ENCODE measurements at regions not wholly inside any gene's neighbourhood (a gene's known extent, or its start where the extent isn't known, plus 50 kb on each side); places are given as distances from the start of the nearest gene placed in this dataset.

GRCh38 chr4:11166034-11166433 lies 262.7 kb downstream of the HS3ST1 start:
- in situ Hi-C loops (cut with MboI; ENCODE audit: low sequenced_read_pairs, unreplicated experiment), result no loop called here
- no peak for DNase-seq (ENCODE audit: low spot score)
- TF ChIP-seq, protein P1, sequence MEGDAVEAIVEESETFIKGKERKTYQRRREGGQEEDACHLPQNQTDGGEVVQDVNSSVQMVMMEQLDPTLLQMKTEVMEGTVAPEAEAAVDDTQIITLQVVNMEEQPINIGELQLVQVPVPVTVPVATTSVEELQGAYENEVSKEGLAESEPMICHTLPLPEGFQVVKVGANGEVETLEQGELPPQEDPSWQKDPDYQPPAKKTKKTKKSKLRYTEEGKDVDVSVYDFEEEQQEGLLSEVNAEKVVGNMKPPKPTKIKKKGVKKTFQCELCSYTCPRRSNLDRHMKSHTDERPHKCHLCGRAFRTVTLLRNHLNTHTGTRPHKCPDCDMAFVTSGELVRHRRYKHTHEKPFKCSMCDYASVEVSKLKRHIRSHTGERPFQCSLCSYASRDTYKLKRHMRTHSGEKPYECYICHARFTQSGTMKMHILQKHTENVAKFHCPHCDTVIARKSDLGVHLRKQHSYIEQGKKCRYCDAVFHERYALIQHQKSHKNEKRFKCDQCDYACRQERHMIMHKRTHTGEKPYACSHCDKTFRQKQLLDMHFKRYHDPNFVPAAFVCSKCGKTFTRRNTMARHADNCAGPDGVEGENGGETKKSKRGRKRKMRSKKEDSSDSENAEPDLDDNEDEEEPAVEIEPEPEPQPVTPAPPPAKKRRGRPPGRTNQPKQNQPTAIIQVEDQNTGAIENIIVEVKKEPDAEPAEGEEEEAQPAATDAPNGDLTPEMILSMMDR (IDR thresholded peaks at IDR 0.05; ENCODE audit: borderline replicate concordance, control extremely low read depth, extremely low read depth, insufficient read depth, missing control alignments), result no peak

DNA sequence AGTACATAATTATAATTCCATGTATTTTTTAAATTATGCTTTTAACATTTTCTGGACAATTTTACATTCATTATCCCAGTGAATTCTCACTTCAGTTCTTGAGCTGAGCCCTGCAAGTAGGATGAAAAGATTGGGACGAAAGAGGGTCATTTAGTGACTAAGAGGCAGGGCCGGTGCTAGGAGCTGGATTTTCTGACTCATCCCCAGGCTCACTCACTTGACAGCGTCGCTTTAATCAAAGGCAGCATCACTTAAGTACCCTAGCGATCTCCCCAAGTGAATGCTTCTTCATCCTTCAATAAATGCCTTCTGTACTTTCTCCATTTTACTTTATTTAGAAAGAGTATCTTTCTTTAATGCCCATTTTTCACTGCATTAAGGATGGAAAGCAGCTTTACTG lies 263.6 kb downstream of the HS3ST1 start:
- TF ChIP-seq, protein P1 (IDR thresholded peaks at IDR 0.05; ENCODE audit: borderline replicate concordance, control extremely low read depth, extremely low read depth, insufficient read depth, missing control alignments), result no peak
- no peak for DNase-seq (ENCODE audit: low spot score)
- in situ Hi-C loops (cut with MboI; ENCODE audit: low sequenced_read_pairs, unreplicated experiment), result no loop called here

DNA sequence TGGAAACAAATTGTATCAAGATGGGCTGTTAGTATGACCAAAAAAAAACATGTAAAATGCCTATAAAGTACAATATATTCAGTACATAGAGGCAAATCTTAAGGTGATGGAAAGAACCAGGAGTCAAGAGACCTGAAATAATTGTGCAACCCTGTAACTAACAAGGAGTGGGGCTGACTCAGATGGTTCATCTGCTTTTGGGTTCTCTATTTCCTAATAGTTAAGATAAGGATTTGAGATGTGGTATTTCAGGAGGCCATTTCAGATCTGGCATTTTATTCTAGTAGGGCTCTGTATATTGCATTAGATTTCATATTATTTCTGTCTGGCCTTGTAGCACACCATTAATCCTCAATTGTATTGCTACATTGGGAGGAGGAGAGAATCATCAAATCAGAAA lies 268.4 kb downstream of the HS3ST1 start:
- TF ChIP-seq, protein P1 (IDR thresholded peaks at IDR 0.05; ENCODE audit: borderline replicate concordance, control extremely low read depth, extremely low read depth, insufficient read depth, missing control alignments), result no peak
- in situ Hi-C loops (cut with MboI; ENCODE audit: low sequenced_read_pairs, unreplicated experiment), result no loop called here
- no peak for DNase-seq (ENCODE audit: low spot score)

DNA sequence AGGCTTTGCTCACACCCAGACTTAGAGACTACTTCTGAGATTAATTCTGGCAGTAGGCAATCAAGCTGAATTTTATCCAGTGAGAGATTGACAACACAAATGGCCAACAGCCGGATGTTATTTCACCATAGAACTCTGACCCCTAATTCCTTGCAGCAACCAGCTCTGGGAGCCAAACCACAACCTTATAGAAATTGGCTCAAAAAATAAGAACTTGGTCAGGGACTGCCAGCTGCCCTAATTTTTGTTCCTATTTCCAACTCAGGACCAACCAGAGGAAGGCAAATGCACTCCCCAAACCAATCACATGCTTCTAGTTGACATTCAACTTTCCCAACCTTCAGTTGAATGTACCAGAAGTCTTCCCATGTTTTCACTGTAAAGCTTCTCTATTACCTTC lies 269.7 kb downstream of the HS3ST1 start:
- TF ChIP-seq, protein P1 (IDR thresholded peaks at IDR 0.05; ENCODE audit: borderline replicate concordance, control extremely low read depth, extremely low read depth, insufficient read depth, missing control alignments), result no peak
- no peak for DNase-seq (ENCODE audit: low spot score)
- in situ Hi-C loops (cut with MboI; ENCODE audit: low sequenced_read_pairs, unreplicated experiment), result no loop called here

DNA sequence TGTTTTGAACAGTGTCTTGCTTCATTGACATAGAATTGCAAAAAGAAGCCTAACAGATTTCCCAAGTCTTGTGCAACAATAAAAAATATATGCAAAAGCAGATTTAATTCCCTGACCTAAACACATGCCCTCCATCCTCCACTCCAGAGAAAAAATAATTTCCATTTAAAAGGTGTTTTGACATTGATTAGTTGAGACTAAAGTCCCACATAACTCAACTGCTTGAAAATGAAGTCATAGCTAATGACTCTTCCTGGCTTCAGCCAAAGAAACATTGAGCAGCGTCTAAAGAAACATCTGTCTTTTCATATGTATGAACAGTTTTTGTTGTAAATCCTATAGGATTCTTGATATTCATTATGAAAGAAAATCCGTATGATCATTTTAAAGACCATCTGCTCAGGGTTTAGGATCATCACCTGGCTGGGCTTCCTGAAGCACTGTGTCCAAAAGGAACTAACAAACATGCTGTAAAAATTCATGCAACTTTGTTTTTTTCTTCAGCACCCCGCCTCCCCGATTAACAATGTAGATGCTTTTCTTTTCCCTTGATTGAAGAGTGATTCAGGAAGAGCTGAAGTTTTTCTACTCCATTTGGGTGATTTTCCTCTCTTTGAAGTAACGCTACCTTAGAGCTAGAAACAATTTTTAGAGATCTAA lies 273.4 kb downstream of the HS3ST1 start:
- TF ChIP-seq, protein P1 (IDR thresholded peaks at IDR 0.05; ENCODE audit: borderline replicate concordance, control extremely low read depth, extremely low read depth, insufficient read depth, missing control alignments), result no peak
- no peak for DNase-seq (ENCODE audit: low spot score)
- in situ Hi-C loops (cut with MboI; ENCODE audit: low sequenced_read_pairs, unreplicated experiment), result no loop called here

DNA sequence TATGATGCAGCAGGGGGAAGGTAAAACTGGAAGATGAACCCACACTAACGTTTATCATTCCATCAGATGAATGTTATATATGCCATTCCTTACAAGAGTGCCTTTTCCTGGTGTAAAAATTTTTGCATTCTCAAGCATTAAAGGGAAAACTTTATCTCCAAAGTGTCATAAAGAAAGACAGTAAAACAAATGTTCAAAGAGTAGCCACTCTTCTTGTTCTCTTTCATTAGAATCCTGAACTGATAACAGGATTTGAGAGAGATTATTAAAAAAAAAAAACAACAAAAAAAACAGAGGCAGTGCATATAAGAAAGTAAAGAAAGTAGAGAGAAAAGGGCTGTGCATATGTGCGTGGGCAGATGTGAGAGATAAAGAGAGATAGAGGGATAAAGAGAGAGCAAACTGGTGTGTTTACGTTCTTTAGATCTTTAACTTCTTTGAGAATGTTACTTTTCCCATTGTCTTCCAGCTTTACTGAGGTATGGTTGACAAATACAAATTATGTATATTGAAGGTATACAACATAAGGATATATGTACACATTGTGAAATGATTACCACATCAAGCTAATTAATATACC lies 275.4 kb downstream of the HS3ST1 start:
- TF ChIP-seq, protein P1 (IDR thresholded peaks at IDR 0.05; ENCODE audit: borderline replicate concordance, control extremely low read depth, extremely low read depth, insufficient read depth, missing control alignments), result no peak
- in situ Hi-C loops (cut with MboI; ENCODE audit: low sequenced_read_pairs, unreplicated experiment), result no loop called here
- no peak for DNase-seq (ENCODE audit: low spot score)
